ENCODE measurements at regions not wholly inside any gene's neighbourhood (a gene's known extent, or its start where the extent isn't known, plus 50 kb on each side); places are given as distances from the start of the nearest gene placed in this dataset.

DNA sequence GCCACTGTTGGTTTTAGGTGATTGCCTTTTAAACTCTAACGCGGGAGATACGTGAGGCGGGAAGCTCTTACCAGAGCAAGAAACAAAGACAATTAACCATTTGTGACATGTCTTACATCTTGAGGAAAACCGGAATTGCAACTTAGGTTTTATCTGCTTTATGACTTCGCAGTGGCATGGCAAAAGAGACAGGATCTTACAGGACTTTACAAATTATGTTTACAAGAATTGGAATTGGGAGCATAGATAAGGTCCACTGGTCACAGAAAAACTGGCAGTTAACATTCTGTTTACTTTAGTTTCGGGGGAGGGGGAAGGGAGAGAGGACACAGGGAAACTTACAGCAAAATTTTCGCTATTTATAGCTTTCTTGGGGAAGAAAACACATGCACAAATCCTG lies 1119.6 kb downstream of the ZPLD1 start:
- TF ChIP-seq CTCF (IDR thresholded peaks at IDR 0.05; ENCODE audit: borderline replicate concordance, extremely low read depth, low read length, poor library complexity, severe bottlenecking): no peak
- no peak for TF ChIP-seq EZH2 (IDR thresholded peaks at IDR 0.05; ENCODE audit: borderline replicate concordance, low read depth, low read length, severe bottlenecking)
